HG03025 (cell line): ENCODE measurements at regions not wholly inside any gene's neighbourhood (a gene's known extent, or its start where the extent isn't known, plus 50 kb on each side); places are given as distances from the start of the nearest gene placed in this dataset.

ENCODE experiments used
- ATAC-seq: cut with Tn5 transposase; IDR thresholded peaks from one replicate; pipeline ENCODE4 v1.9.1; 2021; ENCODE audit warnings: mild to moderate bottlenecking, moderate library complexity; ENCODE audit not compliant: unreplicated experiment, low FRiP score

GRCh38 chr7:47669178-47669891 is 87.4 kb upstream of the TNS3 start:
- ATAC-seq, result peak; percentile 85

GRCh38 chr7:47666164-47666862 is 84.4 kb upstream of the TNS3 start:
- ATAC-seq, result no peak

GRCh38 chr7:47664650-47665195 is 82.8 kb upstream of the TNS3 start:
- ATAC-seq, result no peak

GRCh38 chr7:47663851-47664250 is 81.9 kb upstream of the TNS3 start:
- ATAC-seq, result no peak

- no peak for ATAC-seq
These were observed 81.3 kb upstream of the TNS3 start for GRCh38 chr7:47663213-47663612.

GRCh38 chr7:47661051-47661714 is 79.3 kb upstream of the TNS3 start:
- ATAC-seq, result peak; percentile 62

- ATAC-seq, result no peak
These were observed 78.0 kb upstream of the TNS3 start for GRCh38 chr7:47659664-47660462.

GRCh38 chr7:47658886-47659635 is 77.2 kb upstream of the TNS3 start:
- no peak for ATAC-seq

- ATAC-seq, result no peak
These were observed 75.2 kb upstream of the TNS3 start for GRCh38 chr7:47657126-47657525.

- ATAC-seq, result no peak
These were observed 72.9 kb upstream of the TNS3 start for GRCh38 chr7:47654672-47655298.

GRCh38 chr7:47653550-47654411 is 71.9 kb upstream of the TNS3 start:
- ATAC-seq, result no peak

GRCh38 chr7:47652591-47652990 is 70.7 kb upstream of the TNS3 start:
- no peak for ATAC-seq

GRCh38 chr7:47651355-47652317 is 69.7 kb upstream of the TNS3 start:
- ATAC-seq, result no peak

- ATAC-seq, result no peak
These were observed 68.0 kb upstream of the TNS3 start for GRCh38 chr7:47649919-47650318.

GRCh38 chr7:47648275-47648925 is 66.5 kb upstream of the TNS3 start:
- no peak for ATAC-seq

- ATAC-seq, result no peak
These were observed 66.0 kb upstream of the TNS3 start for GRCh38 chr7:47647918-47648250.
